Mesothelial cell of epicardium (in vitro differentiated cells): ENCODE measurements at regions not wholly inside any gene's neighbourhood (a gene's known extent, or its start where the extent isn't known, plus 50 kb on each side); places are given as distances from the start of the nearest gene placed in this dataset.

ENCODE experiments used
- DNase-seq, 2 experiments: peaks; one replicate each; pipeline ENCODE4 v3.0.0; 2021; ENCODE audit warnings: low spot score in 2 of 2; ENCODE audit not compliant: unreplicated experiment in 2 of 2
- H3K27ac Mint-ChIP-seq: 2 replicates; pipeline ENCODE4 v1.8.0; 2021; ENCODE audit warnings: mixed read lengths
- H3K27me3 Mint-ChIP-seq: 2 replicates; pipeline ENCODE4 v1.8.0; 2021; ENCODE audit warnings: low read depth, mixed read lengths
- H3K36me3 Mint-ChIP-seq: 2 replicates; pipeline ENCODE4 v1.8.0; 2021; ENCODE audit warnings: mixed read lengths
- H3K4me1 Mint-ChIP-seq: 2 replicates; pipeline ENCODE4 v1.8.0; 2021; ENCODE audit warnings: mixed read lengths
- H3K4me3 Mint-ChIP-seq: 2 replicates; pipeline ENCODE4 v1.8.0; 2021; ENCODE audit warnings: mild to moderate bottlenecking, moderate library complexity, mixed read lengths
- H3K9me3 Mint-ChIP-seq: 2 replicates; pipeline ENCODE4 v1.8.0; 2021; ENCODE audit warnings: mixed read lengths
- CTCF ChIP-seq: fragments of 200-600 bp; sonication (generic); IDR thresholded peaks from one replicate; pipeline ENCODE4 v1.5.0; 2021; ENCODE audit warnings: antibody characterized with exemption; ENCODE audit not compliant: unreplicated experiment

DNA sequence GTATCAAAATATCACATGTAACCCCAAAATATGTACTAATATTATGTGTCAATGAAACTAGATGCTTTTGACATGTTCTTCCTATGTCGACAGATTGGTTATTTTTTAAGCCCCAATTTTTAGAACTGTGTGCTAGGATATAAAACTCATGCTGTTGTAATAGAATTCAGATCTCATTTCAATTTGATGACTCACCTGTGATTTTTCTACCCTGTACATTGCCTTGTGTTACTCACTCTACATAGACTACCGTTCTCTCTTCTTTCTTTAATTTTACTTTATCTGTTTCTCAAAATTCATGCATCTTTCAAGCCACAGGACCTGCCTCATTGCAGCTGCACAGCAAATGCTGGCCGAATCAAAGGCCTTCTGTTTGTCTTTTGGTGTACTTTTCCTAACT is 284.5 kb downstream of the MAT2B start:
- H3K4me3 Mint-ChIP-seq: no peak overlapping the region
- H3K27me3 Mint-ChIP-seq: peaks cover 2% of the 10 kb centered on the region
- no peaks in the 10 kb centered on the region for H3K4me1 Mint-ChIP-seq
- peaks cover 20% of the 10 kb centered on the region for H3K9me3 Mint-ChIP-seq
- no peak overlapping the region for H3K27ac Mint-ChIP-seq
- no peaks in the 10 kb centered on the region for H3K36me3 Mint-ChIP-seq
- no peak for DNase-seq
- TF ChIP-seq CTCF: no peak

DNA sequence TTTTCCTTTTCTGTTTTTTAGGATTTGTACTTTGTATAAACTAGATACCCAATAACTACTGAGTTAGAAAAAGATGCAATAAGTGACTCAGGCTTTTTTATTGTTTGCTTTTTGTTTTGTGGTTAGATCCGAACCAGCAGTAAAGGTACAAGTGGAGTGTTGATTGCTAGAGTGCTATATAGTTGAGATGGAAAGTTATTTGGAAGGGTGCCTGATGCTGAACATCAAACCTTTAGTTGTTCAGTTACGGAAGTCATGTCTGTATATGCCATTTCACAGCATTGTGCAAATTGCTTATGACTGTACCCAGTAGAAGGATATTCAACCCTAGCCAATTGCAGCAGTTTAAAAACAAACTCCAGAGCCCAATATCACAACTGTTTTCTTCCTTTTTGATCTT is 285.1 kb downstream of the MAT2B start:
- Mint-ChIP-seq H3K27ac (no peak overlapping the region), H3K27me3 (peaks cover 2% of the 10 kb centered on the region), H3K4me3 (no peak overlapping the region)

GRCh38 chr5:163794993-163795392 is 289.6 kb downstream of the MAT2B start:
- H3K36me3 Mint-ChIP-seq: no peaks in the 10 kb centered on the region
- H3K4me1 Mint-ChIP-seq: no peaks in the 10 kb centered on the region
- H3K4me3 Mint-ChIP-seq: no peak overlapping the region
- peaks cover 2% of the 10 kb centered on the region for H3K27me3 Mint-ChIP-seq
- no peak for TF ChIP-seq CTCF
- H3K9me3 Mint-ChIP-seq: peaks cover 6% of the 10 kb centered on the region
- DNase-seq: no peak
- H3K27ac Mint-ChIP-seq: no peak overlapping the region

More for the DNA sequence above, 285.1 kb downstream of the MAT2B start:
- H3K9me3 Mint-ChIP-seq: peaks cover 19% of the 10 kb centered on the region
- H3K36me3 Mint-ChIP-seq: no peaks in the 10 kb centered on the region
- TF ChIP-seq CTCF: no peak
- DNase-seq: no peak
- H3K4me1 Mint-ChIP-seq: no peaks in the 10 kb centered on the region

GRCh38 chr5:163807781-163808180 is 302.4 kb downstream of the MAT2B start:
- Mint-ChIP-seq H3K4me1 (peaks cover 19% of the 10 kb centered on the region), H3K4me3 (no peak overlapping the region), H3K27me3 (no peaks in the 10 kb centered on the region), H3K36me3 (no peaks in the 10 kb centered on the region), H3K27ac (no peak overlapping the region), H3K9me3 (no peaks in the 10 kb centered on the region)
- DNase-seq: no peak
- no peak for TF ChIP-seq CTCF

- TF ChIP-seq CTCF: no peak
- Mint-ChIP-seq H3K27ac (no peak overlapping the region), H3K4me1 (peaks cover 19% of the 10 kb centered on the region), H3K4me3 (no peak overlapping the region), H3K36me3 (no peaks in the 10 kb centered on the region), H3K27me3 (no peaks in the 10 kb centered on the region), H3K9me3 (no peaks in the 10 kb centered on the region)
- DNase-seq: no peak
Measured at GRCh38 chr5:163809473-163809872, 304.1 kb downstream of the MAT2B start.

DNA sequence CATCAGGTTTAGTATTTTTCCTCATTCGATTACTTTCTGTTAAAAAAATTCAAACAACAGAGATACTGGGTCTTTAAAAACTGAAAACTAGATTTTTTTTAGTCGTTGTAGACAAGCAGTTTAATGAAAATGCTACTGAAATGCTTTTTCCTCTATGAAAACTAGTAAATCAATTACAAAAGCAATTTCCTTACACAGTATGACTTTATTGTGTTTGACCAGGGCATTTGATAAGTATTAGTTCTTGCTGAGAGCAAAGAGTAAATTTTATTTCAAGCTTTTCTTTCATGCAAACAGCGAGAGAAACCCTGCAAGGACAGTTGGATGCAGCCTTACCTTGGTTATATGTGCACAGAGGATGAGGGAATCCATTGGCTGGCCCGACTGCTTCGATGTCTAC is 308.5 kb downstream of the MAT2B start:
- DNase-seq: no peak
- Mint-ChIP-seq H3K27ac (no peak overlapping the region), H3K27me3 (no peaks in the 10 kb centered on the region), H3K4me3 (no peak overlapping the region), H3K4me1 (peaks cover 29% of the 10 kb centered on the region), H3K36me3 (peaks cover 10% of the 10 kb centered on the region), H3K9me3 (peaks cover 22% of the 10 kb centered on the region)
- TF ChIP-seq CTCF: no peak
